ENCODE measurements at regions not wholly inside any gene's neighbourhood (a gene's known extent, or its start where the extent isn't known, plus 50 kb on each side); places are given as distances from the start of the nearest gene placed in this dataset.

- H3K9me3 ChIP-seq, result no peaks in the 10 kb centered on the region
Measured at GRCh38 chr17:22506861-22507260, 814.5 kb downstream of the KCNJ18 start.

DNA sequence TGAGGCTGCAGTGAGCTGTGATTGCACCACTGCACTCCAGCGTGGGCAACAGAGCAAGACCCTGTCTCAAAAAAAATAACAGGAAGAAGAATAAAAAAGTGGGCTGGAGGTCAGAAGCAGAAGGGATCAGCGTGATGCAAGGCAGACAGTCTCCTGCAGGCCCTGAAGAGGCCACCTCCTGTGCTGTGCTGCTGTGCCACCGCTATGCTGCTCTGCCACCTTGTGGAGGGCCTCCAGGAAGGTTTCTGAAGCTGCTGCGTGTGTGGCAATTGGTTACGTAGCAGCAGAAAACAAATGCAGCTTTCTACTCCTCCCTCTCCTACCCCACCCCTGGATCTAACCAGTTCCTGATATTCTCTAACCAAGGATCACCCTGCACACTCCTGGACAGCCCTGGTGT, 815.5 kb downstream of the KCNJ18 start:
- Histone ChIP-seq H3K4me2 (no peak overlapping the region), H3K4me1 (no peaks in the 10 kb centered on the region), H3K9me3 (no peaks in the 10 kb centered on the region), H3K4me3 (no peak overlapping the region), H3K27ac (no peak overlapping the region)
- ChIA-PET CTCF (no interaction called here), POLR2A (no interaction called here)
- peak in 1 of 2 experiments; percentile 80; a peak in 3 of 6 replicates for ATAC-seq
- FAIRE-seq, result no peak
- peak in 1 of 2 experiments; percentile 41 for DNase-seq (ENCODE audit: low read depth in 1 of 2, low spot score in 1 of 2)
- TF ChIP-seq MAZ (IDR thresholded peaks at IDR 0.05; ENCODE audit: borderline replicate concordance, low read depth, low read length), result no peak
- peak in 1 of 2 experiments; percentile 41; a peak in 2 of 5 replicates for TF ChIP-seq RAD21 (conservative IDR thresholded peaks at IDR 0.05 in 1 of 2, IDR thresholded peaks at IDR 0.05 in 1 of 2)
- 26% methylated on average over 5 of the region's 5 CpGs for WGBS (ENCODE audit: missing lambda C conversion rate)

More at GRCh38 chr17:22506861-22507260, 814.5 kb downstream of the KCNJ18 start:
- no peak for TF ChIP-seq NPAS2 (CRISPR knock-in tag; IDR thresholded peaks at IDR 0.05; ENCODE audit: borderline replicate concordance)
- TF ChIP-seq HEYL (CRISPR knock-in tag; IDR thresholded peaks at IDR 0.05), result no peak
- no peak for TF ChIP-seq FOXS1 (CRISPR knock-in tag; IDR thresholded peaks at IDR 0.05)
- TF ChIP-seq MYC (IDR thresholded peaks at IDR 0.05; ENCODE audit: borderline replicate concordance, low read length), result no peak
- no peak for TF ChIP-seq EP300 (IDR thresholded peaks at IDR 0.05)
- no peak for TF ChIP-seq TP53 (CRISPR knock-in tag; IDR thresholded peaks at IDR 0.05)
- TF ChIP-seq EHF (CRISPR knock-in tag; IDR thresholded peaks at IDR 0.05), result no peak
- no peak for TF ChIP-seq ATOH8 (CRISPR knock-in tag; IDR thresholded peaks at IDR 0.05; ENCODE audit: low read depth)
- TF ChIP-seq, protein P1, sequence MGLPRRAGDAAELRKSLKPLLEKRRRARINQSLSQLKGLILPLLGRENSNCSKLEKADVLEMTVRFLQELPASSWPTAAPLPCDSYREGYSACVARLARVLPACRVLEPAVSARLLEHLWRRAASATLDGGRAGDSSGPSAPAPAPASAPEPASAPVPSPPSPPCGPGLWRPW (IDR thresholded peaks at IDR 0.05), result no peak
- TF ChIP-seq RCOR1 (IDR thresholded peaks at IDR 0.05; ENCODE audit: low read depth, low read length), result no peak
- TF ChIP-seq TFCP2L1 (CRISPR knock-in tag; IDR thresholded peaks at IDR 0.05), result no peak
- no peak for TF ChIP-seq SMC3 (IDR thresholded peaks at IDR 0.05)
- TF ChIP-seq NFE2L2 (conservative IDR thresholded peaks at IDR 0.05; ENCODE audit: low read length), result no peak
- no peak for TF ChIP-seq RARB (CRISPR knock-in tag; IDR thresholded peaks at IDR 0.05)
- no peak for TF ChIP-seq ZC3H11A (IDR thresholded peaks at IDR 0.05)
- TF ChIP-seq PBX3 (IDR thresholded peaks at IDR 0.05), result no peak
- TF ChIP-seq RAD21 (conservative IDR thresholded peaks at IDR 0.05 in 1 of 2, IDR thresholded peaks at IDR 0.05 in 1 of 2), result no peak
- TF ChIP-seq RNF2 (IDR thresholded peaks at IDR 0.05; ENCODE audit: borderline replicate concordance, low read depth), result no peak
- no peak for TF ChIP-seq CHD4 (IDR thresholded peaks at IDR 0.05; ENCODE audit: borderline replicate concordance)
- FAIRE-seq, result no peak
- Histone ChIP-seq H3K4me2 (no peak overlapping the region), H3K4me1 (no peaks in the 10 kb centered on the region), H3K27ac (no peak overlapping the region), H3K4me3 (no peak overlapping the region)
- 6% methylated on average over 7 of the region's 7 CpGs for WGBS (ENCODE audit: missing lambda C conversion rate)
- CTCF ChIA-PET, result no interaction called here
- no peak for DNase-seq (ENCODE audit: low read depth in 1 of 2, low spot score in 1 of 2)
- POLR2A ChIA-PET, result no interaction called here
- ATAC-seq, result no peak

- TF ChIP-seq CBX8 (IDR thresholded peaks at IDR 0.05), result no peak
- TF ChIP-seq FOSL2 (IDR thresholded peaks at IDR 0.05), result no peak
- no peak for TF ChIP-seq FOSL2 (CRISPR knock-in tag; IDR thresholded peaks at IDR 0.05)
- TF ChIP-seq, protein P2, sequence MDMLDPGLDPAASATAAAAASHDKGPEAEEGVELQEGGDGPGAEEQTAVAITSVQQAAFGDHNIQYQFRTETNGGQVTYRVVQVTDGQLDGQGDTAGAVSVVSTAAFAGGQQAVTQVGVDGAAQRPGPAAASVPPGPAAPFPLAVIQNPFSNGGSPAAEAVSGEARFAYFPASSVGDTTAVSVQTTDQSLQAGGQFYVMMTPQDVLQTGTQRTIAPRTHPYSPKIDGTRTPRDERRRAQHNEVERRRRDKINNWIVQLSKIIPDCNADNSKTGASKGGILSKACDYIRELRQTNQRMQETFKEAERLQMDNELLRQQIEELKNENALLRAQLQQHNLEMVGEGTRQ (IDR thresholded peaks at IDR 0.05), result no peak
- no peak for TF ChIP-seq CBX2 (IDR thresholded peaks at IDR 0.05; ENCODE audit: borderline replicate concordance, low read depth)
- no peak for TF ChIP-seq RNF2 (IDR thresholded peaks at IDR 0.05; ENCODE audit: borderline replicate concordance, low read depth)
- no peak for TF ChIP-seq HOXB13 (CRISPR knock-in tag; IDR thresholded peaks at IDR 0.05; ENCODE audit: low read depth)
- TF ChIP-seq PHF8 (IDR thresholded peaks at IDR 0.05; ENCODE audit: borderline replicate concordance, low read depth), result no peak
- TF ChIP-seq FOXS1 (CRISPR knock-in tag; IDR thresholded peaks at IDR 0.05), result no peak
- TF ChIP-seq ZNF302 (CRISPR knock-in tag; IDR thresholded peaks at IDR 0.05), result no peak
- no peak for TF ChIP-seq NR3C1 (IDR thresholded peaks at IDR 0.05)
- TF ChIP-seq TP53 (CRISPR knock-in tag; IDR thresholded peaks at IDR 0.05), result no peak
- Histone ChIP-seq H3K4me1 (no peaks in the 10 kb centered on the region), H3K4me3 (no peak overlapping the region), H3K27ac (no peak overlapping the region), H3K4me2 (no peak overlapping the region), H3K9me3 (no peaks in the 10 kb centered on the region)
- ChIA-PET POLR2A (no interaction called here), CTCF (no interaction called here)
- FAIRE-seq, result no peak
- no peak for ATAC-seq
- WGBS (ENCODE audit: missing lambda C conversion rate), result 2% methylated on average over 7 of the region's 7 CpGs
- DNase-seq (ENCODE audit: low read depth in 1 of 2, low spot score in 1 of 2), result no peak
Measured at GRCh38 chr17:22510504-22510903, 818.2 kb downstream of the KCNJ18 start.
